ENCODE measurements at regions not wholly inside any gene's neighbourhood (a gene's known extent, or its start where the extent isn't known, plus 50 kb on each side); places are given as distances from the start of the nearest gene placed in this dataset.
A peak's percentile ranks its signal among the peaks of the same experiment; 100 is the strongest.

- H3K9me3 ChIP-seq (ENCODE audit: control insufficient read depth, insufficient read depth, low read length), result no peaks in the 10 kb centered on the region
- H3K79me2 ChIP-seq (ENCODE audit: control insufficient read depth, low read length), result no peaks in the 10 kb centered on the region
- H3K27ac ChIP-seq (ENCODE audit: low read depth, low read length), result no peak overlapping the region
- H3F3A ChIP-seq (ENCODE audit: control insufficient read depth, insufficient read depth), result no peaks in the 10 kb centered on the region
- no peaks in the 10 kb centered on the region for H3K36me3 ChIP-seq (ENCODE audit: control insufficient read depth, low read length)
- no peak overlapping the region for H3K4me3 ChIP-seq (ENCODE audit: low read length)
- no peaks in the 10 kb centered on the region for H4K20me1 ChIP-seq (ENCODE audit: control insufficient read depth, insufficient read depth, low read depth, low read length)
- peaks cover 12% of the 10 kb centered on the region for H3K4me1 ChIP-seq (ENCODE audit: control insufficient read depth, low read length)
- H3K27me3 ChIP-seq (ENCODE audit: control insufficient read depth, low read length), result no peaks in the 10 kb centered on the region
- no peak for TF ChIP-seq EZH2phosphoT487 (IDR thresholded peaks at IDR 0.05; ENCODE audit: borderline replicate concordance, low read length)
- no peak for TF ChIP-seq CTCF (IDR thresholded peaks at IDR 0.05; ENCODE audit: low read depth, low read length, poor library complexity, severe bottlenecking)
- no peak overlapping the region for H3K4me2 ChIP-seq (ENCODE audit: low read length)
- no peaks in the 10 kb centered on the region for H3K9me2 ChIP-seq (replicated peaks; ENCODE audit: control insufficient read depth, low read length)
Measured at GRCh38 chr2:134776836-134777235, 58.0 kb upstream of the TMEM163 start.

- H3K79me2 ChIP-seq (ENCODE audit: control insufficient read depth, low read length), result no peaks in the 10 kb centered on the region
- no peaks in the 10 kb centered on the region for H3F3A ChIP-seq (ENCODE audit: control insufficient read depth, insufficient read depth)
- H3K9me3 ChIP-seq (ENCODE audit: control insufficient read depth, insufficient read depth, low read length), result no peaks in the 10 kb centered on the region
- no peak for TF ChIP-seq EZH2phosphoT487 (IDR thresholded peaks at IDR 0.05; ENCODE audit: borderline replicate concordance, low read length)
- no peak for TF ChIP-seq CTCF (IDR thresholded peaks at IDR 0.05; ENCODE audit: low read depth, low read length, poor library complexity, severe bottlenecking)
- peaks cover 12% of the 10 kb centered on the region for H3K4me1 ChIP-seq (ENCODE audit: control insufficient read depth, low read length)
- no peak overlapping the region for H3K4me3 ChIP-seq (ENCODE audit: low read length)
- no peaks in the 10 kb centered on the region for H3K36me3 ChIP-seq (ENCODE audit: control insufficient read depth, low read length)
- H3K27ac ChIP-seq (ENCODE audit: low read depth, low read length), result no peak overlapping the region
- no peaks in the 10 kb centered on the region for H3K9me2 ChIP-seq (replicated peaks; ENCODE audit: control insufficient read depth, low read length)
- H4K20me1 ChIP-seq (ENCODE audit: control insufficient read depth, insufficient read depth, low read depth, low read length), result no peaks in the 10 kb centered on the region
- H3K4me2 ChIP-seq (ENCODE audit: low read length), result no peak overlapping the region
- no peaks in the 10 kb centered on the region for H3K27me3 ChIP-seq (ENCODE audit: control insufficient read depth, low read length)
Measured at GRCh38 chr2:134777593-134777992, 58.8 kb upstream of the TMEM163 start.

GRCh38 chr2:134778372-134778771 lies 59.6 kb upstream of the TMEM163 start:
- Histone ChIP-seq H3K79me2 (ENCODE audit: control insufficient read depth, low read length) (no peaks in the 10 kb centered on the region), H3K4me1 (ENCODE audit: control insufficient read depth, low read length) (peaks cover 9% of the 10 kb centered on the region), H4K20me1 (ENCODE audit: control insufficient read depth, insufficient read depth, low read depth, low read length) (no peaks in the 10 kb centered on the region), H3K27ac (ENCODE audit: low read depth, low read length) (no peak overlapping the region), H3K9me3 (ENCODE audit: control insufficient read depth, insufficient read depth, low read length) (no peaks in the 10 kb centered on the region), H3K36me3 (ENCODE audit: control insufficient read depth, low read length) (no peaks in the 10 kb centered on the region), H3K4me3 (ENCODE audit: low read length) (no peak overlapping the region), H3K9me2 (replicated peaks; ENCODE audit: control insufficient read depth, low read length) (no peaks in the 10 kb centered on the region), H3K27me3 (ENCODE audit: control insufficient read depth, low read length) (no peaks in the 10 kb centered on the region), H3K4me2 (ENCODE audit: low read length) (no peak overlapping the region), H3F3A (ENCODE audit: control insufficient read depth, insufficient read depth) (no peaks in the 10 kb centered on the region)
- TF ChIP-seq EZH2phosphoT487 (IDR thresholded peaks at IDR 0.05; ENCODE audit: borderline replicate concordance, low read length) (no peak), CTCF (IDR thresholded peaks at IDR 0.05; ENCODE audit: low read depth, low read length, poor library complexity, severe bottlenecking) (peak; percentile 36)

- Histone ChIP-seq H3K27me3 (ENCODE audit: control insufficient read depth, low read length) (no peaks in the 10 kb centered on the region), H3K79me2 (ENCODE audit: control insufficient read depth, low read length) (no peaks in the 10 kb centered on the region), H3K4me3 (ENCODE audit: low read length) (no peak overlapping the region), H3K4me2 (ENCODE audit: low read length) (no peak overlapping the region), H4K20me1 (ENCODE audit: control insufficient read depth, insufficient read depth, low read depth, low read length) (no peaks in the 10 kb centered on the region), H3K27ac (ENCODE audit: low read depth, low read length) (no peak overlapping the region), H3K9me3 (ENCODE audit: control insufficient read depth, insufficient read depth, low read length) (no peaks in the 10 kb centered on the region), H3K36me3 (ENCODE audit: control insufficient read depth, low read length) (no peaks in the 10 kb centered on the region), H3K9me2 (replicated peaks; ENCODE audit: control insufficient read depth, low read length) (no peaks in the 10 kb centered on the region), H3F3A (ENCODE audit: control insufficient read depth, insufficient read depth) (no peaks in the 10 kb centered on the region), H3K4me1 (ENCODE audit: control insufficient read depth, low read length) (peaks cover 8% of the 10 kb centered on the region; the same call in 1 of the 2 replicates)
- TF ChIP-seq CTCF (IDR thresholded peaks at IDR 0.05; ENCODE audit: low read depth, low read length, poor library complexity, severe bottlenecking), result no peak
- TF ChIP-seq EZH2phosphoT487 (IDR thresholded peaks at IDR 0.05; ENCODE audit: borderline replicate concordance, low read length), result no peak
Measured at GRCh38 chr2:134780972-134781371, 57.4 kb upstream of the ACMSD start.

Data from DOHH2 (cell line).